GM19023 (cell line): ENCODE measurements at regions not wholly inside any gene's neighbourhood (a gene's known extent, or its start where the extent isn't known, plus 50 kb on each side); places are given as distances from the start of the nearest gene placed in this dataset.
"Not testable (repeated sequence)": the region's sequence is repeated elsewhere in the genome, so short reads cannot be mapped to it uniquely, and the experiment has no call there.

Experiments used
- ATAC-seq: cut with Tn5 transposase; IDR thresholded peaks from one replicate; pipeline ENCODE4 v1.9.1; 2021; ENCODE audit warnings: mild to moderate bottlenecking, moderate library complexity; ENCODE audit not compliant: unreplicated experiment

GRCh38 chr13:83825676-83826075 lies 56.6 kb downstream of the SLITRK1 start:
- ATAC-seq, result no peak

GRCh38 chr13:83824560-83824959 lies 57.7 kb downstream of the SLITRK1 start:
- ATAC-seq, result no peak

- ATAC-seq, result no peak
Observed at GRCh38 chr13:83824120-83824519, 58.2 kb downstream of the SLITRK1 start.

- ATAC-seq, result no peak
Observed at GRCh38 chr13:83819611-83820010, 62.7 kb downstream of the SLITRK1 start.

- no peak for ATAC-seq
Observed at GRCh38 chr13:83819156-83819555, 63.1 kb downstream of the SLITRK1 start.

- ATAC-seq, result no peak
Observed at GRCh38 chr13:83816081-83816480, 66.2 kb downstream of the SLITRK1 start.

GRCh38 chr13:83815598-83815997 lies 66.7 kb downstream of the SLITRK1 start:
- ATAC-seq, result no peak

- ATAC-seq, result no peak
Observed at GRCh38 chr13:83810136-83810535, 72.1 kb downstream of the SLITRK1 start.

- no peak for ATAC-seq
Observed at GRCh38 chr13:83804356-83804962, 77.8 kb downstream of the SLITRK1 start.

GRCh38 chr13:83798731-83799130 lies 83.5 kb downstream of the SLITRK1 start:
- ATAC-seq, result no peak

GRCh38 chr13:83796364-83796763 lies 85.9 kb downstream of the SLITRK1 start:
- ATAC-seq, result no peak

GRCh38 chr13:83794583-83794982 lies 87.7 kb downstream of the SLITRK1 start:
- no peak for ATAC-seq

- ATAC-seq, result no peak
Observed at GRCh38 chr13:83780227-83780626, 102.0 kb downstream of the SLITRK1 start.

- no peak for ATAC-seq
Observed at GRCh38 chr13:83773961-83774360, 108.3 kb downstream of the SLITRK1 start.

GRCh38 chr13:83765796-83766195 lies 116.5 kb downstream of the SLITRK1 start:
- no peak for ATAC-seq

- no peak for ATAC-seq
Observed at GRCh38 chr13:83761631-83762030, 120.6 kb downstream of the SLITRK1 start.

- not testable (repeated sequence) for ATAC-seq
Observed at GRCh38 chr13:83755210-83755609, 127.1 kb downstream of the SLITRK1 start.

- no peak for ATAC-seq
Observed at GRCh38 chr13:83753912-83754624, 128.2 kb downstream of the SLITRK1 start.

GRCh38 chr13:83752141-83752540 lies 130.1 kb downstream of the SLITRK1 start:
- no peak for ATAC-seq

GRCh38 chr13:83740622-83741021 lies 141.7 kb downstream of the SLITRK1 start:
- ATAC-seq, result no peak

- ATAC-seq, result no peak
Observed at GRCh38 chr13:83738407-83738806, 143.9 kb downstream of the SLITRK1 start.

GRCh38 chr13:83733293-83733692 lies 149.0 kb downstream of the SLITRK1 start:
- no peak for ATAC-seq

GRCh38 chr13:83732755-83733154 lies 149.5 kb downstream of the SLITRK1 start:
- ATAC-seq, result no peak
